DND-41 (cell line): ENCODE measurements at regions not wholly inside any gene's neighbourhood (a gene's known extent, or its start where the extent isn't known, plus 50 kb on each side); places are given as distances from the start of the nearest gene placed in this dataset.

ENCODE experiments used
- ATAC-seq: fragments of 200-7000 bp; cut with Tn5 transposase; 3 replicates; pipeline ENCODE4 v1.9.1; 2021; ENCODE audit warnings: low read depth; ENCODE audit not compliant: insufficient read depth
- DNase-seq: peaks from one replicate; pipeline ENCODE4 v3.0.0-alpha.2; 2020
- H2AFZ ChIP-seq: 2 replicates; pipeline ENCODE4 v1.6.0; 2012; ENCODE audit warnings: low read depth, low read length
- H3K27ac ChIP-seq: 2 replicates; pipeline ENCODE4 v1.5.1; 2012; ENCODE audit warnings: low read length, inconsistent platforms
- H3K27me3 ChIP-seq: fragments of 200-600 bp; sonication (generic); 2 replicates; pipeline ENCODE4 v1.6.0; 2012; ENCODE audit warnings: low read length, mild to moderate bottlenecking, inconsistent platforms; ENCODE audit not compliant: insufficient read depth, poor library complexity
- H3K36me3 ChIP-seq: 2 replicates; pipeline ENCODE4 v1.5.1; 2012; ENCODE audit warnings: low read length, inconsistent platforms; ENCODE audit not compliant: insufficient read depth
- H3K4me1 ChIP-seq: 2 replicates; pipeline ENCODE4 v1.5.1; 2012; ENCODE audit warnings: mild to moderate bottlenecking, low read length; ENCODE audit not compliant: insufficient read depth
- H3K4me2 ChIP-seq: 2 replicates; pipeline ENCODE4 v1.6.0; 2012; ENCODE audit warnings: mild to moderate bottlenecking, moderate library complexity, low read length, inconsistent platforms; ENCODE audit not compliant: insufficient read depth
- H3K4me3 ChIP-seq, 2 experiments: fragments of 200-600 bp in 1 of 2; shearing (Covaris generic) in 1 of 2; 2 replicates each; pipeline ENCODE4 v1.5.1; 2012 to 2016; ENCODE audit warnings: inconsistent platforms in 2 of 2, low read length in 2 of 2, mild to moderate bottlenecking in 2 of 2, low read depth in 1 of 2, moderate library complexity in 1 of 2
- H3K79me2 ChIP-seq: 2 replicates; pipeline ENCODE4 v1.6.0; 2012; ENCODE audit warnings: low read length, inconsistent platforms; ENCODE audit not compliant: insufficient read depth
- H3K9ac ChIP-seq: 2 replicates; pipeline ENCODE4 v1.6.0; 2012; ENCODE audit warnings: low read depth, mild to moderate bottlenecking, inconsistent platforms, low read length, moderate library complexity
- H3K9me3 ChIP-seq: 2 replicates; pipeline ENCODE4 v1.5.1; 2012; ENCODE audit warnings: low read length, moderate library complexity, mild to moderate bottlenecking, inconsistent platforms; ENCODE audit not compliant: insufficient read depth, severe bottlenecking
- H4K20me1 ChIP-seq: 2 replicates; pipeline ENCODE4 v1.6.0; 2012; ENCODE audit warnings: low read length; ENCODE audit not compliant: insufficient read depth
- CTCF ChIP-seq: IDR thresholded peaks from 2 replicates; pipeline ENCODE4 v1.5.1; 2012; ENCODE audit warnings: borderline replicate concordance, low read length, moderate library complexity, mild to moderate bottlenecking; ENCODE audit not compliant: poor library complexity, severe bottlenecking; ENCODE audit errors: extremely low read depth
- EZH2 ChIP-seq: IDR thresholded peaks from 3 replicates; pipeline ENCODE4 v1.6.1; 2012; ENCODE audit warnings: borderline replicate concordance, low read depth, mild to moderate bottlenecking, moderate library complexity, low read length, inconsistent platforms; ENCODE audit not compliant: severe bottlenecking

DNA sequence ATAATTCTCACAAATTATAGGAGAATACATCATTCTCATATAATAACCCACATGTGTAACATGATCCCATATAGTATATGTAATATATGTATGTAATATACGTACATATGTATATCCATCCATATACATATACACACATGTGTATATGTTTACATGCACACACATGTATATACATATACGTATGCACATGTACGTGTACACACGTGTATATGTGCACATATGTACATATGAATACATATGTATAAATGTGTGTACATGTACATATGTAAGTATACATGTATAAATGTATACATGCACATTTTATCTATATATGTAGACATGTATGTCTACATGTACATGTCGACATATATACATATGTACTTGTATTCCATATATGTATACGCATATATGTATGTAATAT lies 288.8 kb downstream of the NPIPA8 start:
- ATAC-seq = no peak

GRCh38 chr16:18045356-18045755 lies 291.2 kb downstream of the NPIPA8 start:
- Histone ChIP-seq H3K79me2 (no peaks in the 10 kb centered on the region), H3K9ac (no peak overlapping the region), H3K27me3 (no peaks in the 10 kb centered on the region), H3K27ac (no peak overlapping the region), H3K4me2 (no peak overlapping the region), H3K9me3 (no peaks in the 10 kb centered on the region), H3K36me3 (no peaks in the 10 kb centered on the region), H3K4me3 (no peak overlapping the region), H2AFZ (no peak overlapping the region), H3K4me1 (no peaks in the 10 kb centered on the region), H4K20me1 (no peaks in the 10 kb centered on the region)
- ATAC-seq = no peak
- TF ChIP-seq CTCF (no peak), EZH2 (no peak)
- no peak for DNase-seq

More for the DNA sequence above, 288.8 kb downstream of the NPIPA8 start:
- Histone ChIP-seq H4K20me1 (no peaks in the 10 kb centered on the region), H3K4me1 (no peaks in the 10 kb centered on the region), H3K27ac (no peak overlapping the region), H3K27me3 (peaks cover 3% of the 10 kb centered on the region), H2AFZ (no peak overlapping the region), H3K4me3 (no peak overlapping the region), H3K36me3 (no peaks in the 10 kb centered on the region), H3K4me2 (no peak overlapping the region), H3K79me2 (no peaks in the 10 kb centered on the region), H3K9ac (no peak overlapping the region), H3K9me3 (no peaks in the 10 kb centered on the region)
- no peak for DNase-seq
- TF ChIP-seq EZH2 (no peak), CTCF (no peak)

- no peak for DNase-seq
- Histone ChIP-seq H4K20me1 (no peaks in the 10 kb centered on the region), H3K4me2 (no peak overlapping the region), H3K27ac (no peak overlapping the region), H3K36me3 (no peaks in the 10 kb centered on the region), H3K79me2 (no peaks in the 10 kb centered on the region), H3K4me1 (no peaks in the 10 kb centered on the region), H3K4me3 (no peak overlapping the region), H2AFZ (no peak overlapping the region), H3K27me3 (no peaks in the 10 kb centered on the region), H3K9ac (no peak overlapping the region), H3K9me3 (peaks cover 2% of the 10 kb centered on the region)
- no peak for ATAC-seq
- TF ChIP-seq CTCF = no peak
- no peak for TF ChIP-seq EZH2
Measured at GRCh38 chr16:18041864-18042834, 294.4 kb downstream of the NPIPA8 start.
